A549 (cell line): ENCODE measurements at regions not wholly inside any gene's neighbourhood (a gene's known extent, or its start where the extent isn't known, plus 50 kb on each side); places are given as distances from the start of the nearest gene placed in this dataset.

ENCODE experiments used
- CHD2 ChIP-seq: fragments of 150-350 bp; IDR thresholded peaks from 2 replicates; pipeline ENCODE4 v1.6.1; 2014; ENCODE audit warnings: low read length; ENCODE audit not compliant: partially characterized antibody
- NPAS2 ChIP-seq: fragments of 250-450 bp; sonication (Bioruptor Pico); IDR thresholded peaks from 2 replicates; pipeline ENCODE4 v1.8.0; 2022; ENCODE audit warnings: mild to moderate bottlenecking, moderate library complexity, borderline replicate concordance
- TF ChIP-seq, protein P1 (sequence below): fragments of >200 bp; sonication (Bioruptor Twin); formaldehyde crosslinking; IDR thresholded peaks from 3 replicates; pipeline ENCODE4 v1.5.1; 2016
- TF ChIP-seq, protein P2 (sequence below): IDR thresholded peaks from 2 replicates; pipeline ENCODE4 v1.6.1; 2012

DNA sequence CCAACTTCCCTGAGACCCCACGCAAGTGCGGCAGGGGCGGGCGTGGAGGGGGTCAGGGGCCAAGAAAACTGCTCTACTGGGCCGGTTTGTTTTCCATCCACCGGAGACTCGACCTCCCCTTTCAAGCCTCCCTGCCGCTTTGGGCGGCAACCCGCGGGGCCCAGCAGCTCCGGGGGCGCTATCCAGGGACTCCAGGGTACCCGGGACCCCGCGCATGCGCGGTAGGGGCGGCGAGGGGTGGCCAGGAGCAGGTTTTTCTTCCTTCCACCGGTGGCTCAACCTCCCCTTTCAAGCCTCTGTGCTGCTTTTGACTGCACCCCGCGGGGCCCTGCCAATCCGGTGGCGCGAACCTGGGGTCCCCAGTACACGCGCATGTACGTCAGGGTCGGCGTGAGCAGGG, 323.5 kb downstream of the ALG10 start:
- TF ChIP-seq CHD2 (no peak), NPAS2 (CRISPR knock-in tag) (no peak)
- TF ChIP-seq, protein P1, sequence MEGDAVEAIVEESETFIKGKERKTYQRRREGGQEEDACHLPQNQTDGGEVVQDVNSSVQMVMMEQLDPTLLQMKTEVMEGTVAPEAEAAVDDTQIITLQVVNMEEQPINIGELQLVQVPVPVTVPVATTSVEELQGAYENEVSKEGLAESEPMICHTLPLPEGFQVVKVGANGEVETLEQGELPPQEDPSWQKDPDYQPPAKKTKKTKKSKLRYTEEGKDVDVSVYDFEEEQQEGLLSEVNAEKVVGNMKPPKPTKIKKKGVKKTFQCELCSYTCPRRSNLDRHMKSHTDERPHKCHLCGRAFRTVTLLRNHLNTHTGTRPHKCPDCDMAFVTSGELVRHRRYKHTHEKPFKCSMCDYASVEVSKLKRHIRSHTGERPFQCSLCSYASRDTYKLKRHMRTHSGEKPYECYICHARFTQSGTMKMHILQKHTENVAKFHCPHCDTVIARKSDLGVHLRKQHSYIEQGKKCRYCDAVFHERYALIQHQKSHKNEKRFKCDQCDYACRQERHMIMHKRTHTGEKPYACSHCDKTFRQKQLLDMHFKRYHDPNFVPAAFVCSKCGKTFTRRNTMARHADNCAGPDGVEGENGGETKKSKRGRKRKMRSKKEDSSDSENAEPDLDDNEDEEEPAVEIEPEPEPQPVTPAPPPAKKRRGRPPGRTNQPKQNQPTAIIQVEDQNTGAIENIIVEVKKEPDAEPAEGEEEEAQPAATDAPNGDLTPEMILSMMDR: no peak
- TF ChIP-seq, protein P2, sequence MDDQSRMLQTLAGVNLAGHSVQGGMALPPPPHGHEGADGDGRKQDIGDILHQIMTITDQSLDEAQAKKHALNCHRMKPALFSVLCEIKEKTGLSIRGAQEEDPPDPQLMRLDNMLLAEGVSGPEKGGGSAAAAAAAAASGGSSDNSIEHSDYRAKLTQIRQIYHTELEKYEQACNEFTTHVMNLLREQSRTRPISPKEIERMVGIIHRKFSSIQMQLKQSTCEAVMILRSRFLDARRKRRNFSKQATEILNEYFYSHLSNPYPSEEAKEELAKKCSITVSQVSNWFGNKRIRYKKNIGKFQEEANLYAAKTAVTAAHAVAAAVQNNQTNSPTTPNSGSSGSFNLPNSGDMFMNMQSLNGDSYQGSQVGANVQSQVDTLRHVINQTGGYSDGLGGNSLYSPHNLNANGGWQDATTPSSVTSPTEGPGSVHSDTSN: no peak
